HG02623 (cell line): ENCODE measurements at regions not wholly inside any gene's neighbourhood (a gene's known extent, or its start where the extent isn't known, plus 50 kb on each side); places are given as distances from the start of the nearest gene placed in this dataset.

Experiments used
- ATAC-seq: cut with Tn5 transposase; IDR thresholded peaks from one replicate; pipeline ENCODE4 v1.9.1; 2021; ENCODE audit warnings: moderate library complexity; ENCODE audit not compliant: unreplicated experiment

DNA sequence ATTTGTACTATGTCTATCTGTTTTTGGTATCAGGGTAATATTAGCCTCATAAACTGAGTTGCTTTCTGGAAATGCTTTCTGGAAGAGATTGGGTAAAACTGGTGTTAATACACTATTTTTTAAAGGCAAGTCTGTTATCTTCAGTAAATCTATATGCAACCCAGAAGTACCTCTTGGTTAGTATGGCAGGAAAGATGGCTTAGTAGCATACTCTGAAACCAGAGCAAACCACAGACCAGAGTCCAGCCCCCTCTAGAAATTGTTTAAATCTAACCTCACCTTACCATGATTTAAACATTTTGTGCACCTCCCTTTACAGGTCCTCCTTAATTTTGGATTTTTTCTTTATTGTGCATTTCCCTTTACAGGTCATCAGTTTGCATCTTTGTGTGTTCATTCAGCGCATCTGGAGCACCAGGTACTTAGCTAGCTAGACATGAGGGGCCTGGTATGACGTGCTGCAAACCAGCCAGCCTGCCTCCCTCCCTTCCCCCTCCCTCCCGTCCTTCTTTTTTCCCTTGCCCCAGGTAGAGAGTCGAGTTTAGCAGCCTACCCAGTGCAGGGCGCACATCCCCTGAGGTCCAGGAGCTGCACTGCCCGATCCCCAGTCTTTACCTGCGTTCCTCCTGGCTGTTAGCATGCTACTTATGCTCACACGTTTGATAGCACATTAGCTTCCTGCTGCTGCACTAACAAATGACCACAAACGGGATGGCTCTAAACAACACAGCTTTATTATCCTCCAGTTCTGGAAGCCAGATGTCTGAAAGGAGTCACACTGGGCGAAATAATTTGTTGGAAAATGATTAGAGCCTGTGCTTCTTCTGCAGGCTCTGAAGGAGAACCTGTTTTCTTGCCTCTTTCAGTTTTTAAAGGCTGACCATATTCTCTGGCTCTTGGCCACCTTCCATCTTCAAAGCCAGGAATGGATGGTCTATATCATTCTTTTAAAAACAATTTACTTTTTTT, 299.9 kb upstream of the HABP2 start:
- ATAC-seq = no peak

- ATAC-seq = no peak
These were observed 293.2 kb upstream of the HABP2 start for GRCh38 chr10:113259576-113260226.

DNA sequence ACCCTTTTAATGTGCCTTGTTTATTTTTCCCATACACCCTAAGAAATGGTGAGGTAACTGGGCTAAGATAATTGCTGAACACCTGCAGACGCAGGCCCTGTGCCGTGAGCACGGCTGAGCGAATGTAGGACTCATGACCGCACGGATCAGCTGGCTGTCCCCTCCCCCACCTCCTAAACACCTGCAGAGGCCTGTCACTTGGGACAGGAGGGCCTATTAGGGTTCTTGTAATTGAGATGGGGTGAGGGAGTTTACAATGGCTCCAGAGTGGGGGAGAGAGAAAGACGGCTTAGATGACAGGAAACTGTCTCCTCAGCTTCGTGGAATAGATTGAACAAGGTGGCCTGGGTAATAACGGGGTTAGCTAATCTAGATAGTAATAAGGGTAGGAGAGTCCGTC, 291.7 kb upstream of the HABP2 start:
- no peak for ATAC-seq

DNA sequence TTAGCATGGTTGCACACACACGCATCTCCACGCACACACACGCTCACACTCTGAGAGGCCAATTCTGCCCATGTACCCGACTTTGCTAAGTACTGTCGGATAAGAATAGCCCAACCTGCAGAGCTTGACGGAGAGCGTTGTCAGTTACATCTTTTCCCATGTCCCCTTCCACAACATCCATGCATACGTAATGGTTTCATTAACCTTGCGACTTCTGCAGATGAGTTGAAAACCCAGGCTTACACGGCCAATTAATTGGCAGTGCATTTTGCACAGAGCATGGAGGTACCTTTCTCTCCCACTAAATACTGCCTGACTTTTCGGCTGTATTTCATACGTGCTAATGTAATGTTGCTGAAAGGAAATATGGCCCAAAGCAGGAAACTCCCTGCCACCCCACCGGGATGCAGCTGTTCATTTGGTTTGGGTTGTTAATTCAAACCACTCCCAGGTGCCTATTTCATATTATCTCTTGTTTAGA, 291.2 kb upstream of the HABP2 start:
- no peak for ATAC-seq

GRCh38 chr10:113263056-113263455, 289.8 kb upstream of the HABP2 start:
- no peak for ATAC-seq

GRCh38 chr10:113264333-113265131, 288.3 kb upstream of the HABP2 start:
- no peak for ATAC-seq

- ATAC-seq = no peak
These were observed 286.7 kb upstream of the HABP2 start for GRCh38 chr10:113266147-113266546.

DNA sequence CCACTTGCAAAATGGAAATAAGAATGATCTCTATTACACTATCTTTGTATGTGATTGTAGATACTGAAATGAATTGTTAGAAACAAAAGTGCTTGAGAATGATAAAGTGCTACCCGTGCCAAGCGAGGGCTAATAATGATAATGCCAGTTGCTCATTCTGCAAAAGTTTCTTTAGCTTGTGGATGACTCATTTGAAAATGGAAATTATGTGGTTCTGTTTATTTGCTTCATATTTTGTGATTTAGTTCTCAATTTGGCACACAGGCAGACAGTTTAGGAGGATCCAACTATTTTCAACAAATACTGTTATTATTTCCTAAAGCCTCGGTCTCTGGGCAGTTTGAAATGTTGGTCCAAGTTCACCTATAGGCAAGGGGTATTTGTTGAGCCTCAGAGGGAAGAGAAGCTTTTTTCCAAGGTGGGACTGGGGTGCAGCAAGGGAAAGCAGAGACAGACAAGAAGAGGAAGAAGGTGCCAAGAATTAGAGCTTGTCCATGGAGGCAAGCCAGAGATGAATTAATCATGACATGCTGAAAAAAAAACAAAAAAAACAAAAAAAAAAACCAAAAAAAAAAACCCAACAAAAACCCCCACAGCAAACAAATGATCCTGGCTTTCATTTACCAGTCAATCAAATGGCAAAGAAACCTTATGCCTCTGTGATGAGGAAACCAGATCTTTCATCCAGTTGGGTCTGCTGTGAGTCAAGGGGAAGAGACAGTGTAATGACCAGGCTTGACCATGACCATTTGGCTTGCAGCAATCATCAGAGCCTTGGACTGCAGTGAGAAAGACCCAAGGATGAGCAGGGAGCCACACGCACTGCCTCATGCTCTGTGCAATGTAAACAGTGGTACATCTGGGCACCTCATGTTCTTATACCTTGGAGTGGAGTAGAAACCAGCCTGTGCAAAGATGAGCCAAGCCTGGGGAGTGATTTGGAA, 285.0 kb upstream of the HABP2 start:
- no peak for ATAC-seq

GRCh38 chr10:113269333-113269732, 283.5 kb upstream of the HABP2 start:
- ATAC-seq = no peak

DNA sequence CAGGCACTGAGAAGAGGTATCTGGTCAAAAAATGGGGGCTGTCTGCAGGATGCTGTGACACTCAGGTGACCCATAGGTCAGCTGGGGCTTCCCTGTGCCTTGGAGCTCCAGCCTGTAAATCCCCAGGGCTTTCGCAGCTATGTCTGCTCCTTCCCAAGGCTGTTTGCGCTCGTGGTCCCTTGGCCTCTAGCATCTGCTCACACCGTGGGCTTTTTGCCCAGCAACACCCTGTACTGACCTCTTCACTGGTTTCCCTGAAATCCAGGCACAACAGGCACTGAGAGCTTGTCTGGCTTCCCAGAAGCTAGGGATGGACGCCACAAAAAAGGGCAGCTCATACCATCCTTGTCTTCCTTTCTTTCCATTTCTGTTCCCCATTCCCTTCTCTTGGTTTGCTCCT, 280.3 kb upstream of the HABP2 start:
- ATAC-seq = no peak

DNA sequence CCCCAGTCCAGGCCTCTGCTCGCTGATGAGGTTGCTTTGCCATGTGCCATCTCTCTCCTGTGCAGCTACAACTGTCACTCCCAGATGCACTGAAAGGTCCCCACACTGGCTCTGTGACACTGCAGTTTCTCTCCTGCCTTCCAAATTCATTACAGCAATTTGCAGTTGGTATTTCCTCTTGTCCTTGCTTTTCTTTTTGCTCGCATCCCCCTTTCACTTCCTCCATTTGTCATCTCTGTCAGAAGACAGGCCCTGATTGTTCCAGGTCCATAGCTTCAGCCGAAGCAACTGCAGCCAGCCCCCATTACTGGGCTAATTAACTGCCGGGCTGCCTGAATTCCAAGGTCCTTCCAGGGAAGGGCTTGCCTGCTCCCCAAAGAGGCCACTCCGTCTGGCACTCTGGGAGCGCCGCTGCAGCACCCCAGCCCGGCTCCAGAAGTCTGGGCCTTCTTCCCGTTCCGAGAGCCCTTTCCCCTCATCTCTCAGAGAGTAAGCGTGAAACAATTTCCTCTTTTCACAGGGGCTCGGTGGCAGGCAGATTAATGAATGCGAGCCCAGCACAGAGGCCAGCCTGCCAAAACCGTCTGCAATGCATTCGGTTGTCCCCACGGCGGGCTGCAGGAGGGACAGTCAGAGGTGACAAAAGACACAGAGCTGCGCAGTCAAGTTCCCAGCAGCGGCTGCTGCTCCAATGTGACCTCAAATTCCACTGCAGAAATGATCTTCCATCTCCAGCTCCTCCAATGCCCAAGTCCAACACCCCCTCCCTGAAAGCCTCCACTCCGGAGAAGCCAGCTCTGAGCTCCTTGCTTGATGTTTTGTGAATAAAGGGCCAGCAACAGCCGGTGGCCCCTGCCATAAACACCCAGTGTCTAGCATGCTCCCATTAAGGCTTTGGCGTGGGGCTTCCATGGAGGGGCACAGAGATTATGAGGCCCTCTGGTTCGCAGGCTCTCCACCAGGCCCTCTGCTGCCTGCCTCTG, 279.4 kb upstream of the HABP2 start:
- ATAC-seq = no peak

DNA sequence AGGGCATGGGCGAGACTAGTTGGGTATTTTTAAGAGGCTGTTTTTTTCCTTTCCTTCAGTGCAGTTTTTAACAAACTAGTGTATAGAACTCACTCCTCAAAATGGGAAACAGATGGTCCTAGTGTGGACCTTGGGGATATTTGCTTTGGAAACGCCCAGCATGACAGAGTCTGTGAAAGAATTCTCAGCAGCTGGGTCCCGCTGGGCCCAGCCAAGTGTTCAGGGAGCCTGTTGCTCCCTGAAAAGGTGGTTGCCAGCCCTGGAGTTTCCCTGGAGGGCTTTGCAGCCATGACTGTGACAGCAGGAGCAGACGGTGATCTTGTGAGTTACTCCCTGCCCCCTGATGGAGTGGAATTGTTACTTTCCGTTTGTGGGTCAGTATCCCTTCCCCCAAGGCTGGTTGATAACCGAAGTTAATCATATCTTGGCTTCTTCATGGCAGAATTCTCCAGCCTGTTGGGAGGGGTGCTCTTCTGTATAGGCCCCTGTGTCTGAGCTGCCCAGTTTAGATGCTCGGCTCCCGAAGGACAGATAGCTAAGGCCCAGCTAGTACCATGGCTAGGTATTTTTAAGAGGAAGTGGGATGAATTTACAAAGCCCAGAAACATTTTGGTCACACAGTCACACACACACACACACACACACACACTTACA, 278.6 kb upstream of the HABP2 start:
- ATAC-seq = no peak

- ATAC-seq = no peak
These were observed 274.6 kb upstream of the HABP2 start for GRCh38 chr10:113278221-113278620.

GRCh38 chr10:113278664-113279063, 274.2 kb upstream of the HABP2 start:
- ATAC-seq = no peak

DNA sequence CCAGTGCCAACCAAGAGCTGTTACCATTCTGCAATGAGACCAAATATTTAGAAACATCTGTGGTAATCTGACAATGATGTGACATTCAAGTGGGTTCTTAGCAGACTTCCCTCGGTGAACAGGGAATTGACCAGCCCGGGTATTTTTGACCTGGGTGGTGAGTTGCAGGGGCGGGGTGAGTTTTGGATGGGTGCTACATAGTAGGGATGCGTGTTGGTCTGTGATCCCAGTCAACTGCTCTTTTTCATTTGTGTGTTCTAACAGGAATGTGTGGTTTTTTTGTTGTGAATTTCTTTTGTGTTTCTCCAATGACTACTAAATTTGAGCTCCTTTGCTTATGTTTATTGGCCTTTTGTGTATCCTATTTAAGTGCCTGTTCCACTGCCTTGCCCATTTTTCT, 273.6 kb upstream of the HABP2 start:
- no peak for ATAC-seq

GRCh38 chr10:113282564-113282963, 270.3 kb upstream of the HABP2 start:
- no peak for ATAC-seq

GRCh38 chr10:113283189-113283588, 269.7 kb upstream of the HABP2 start:
- ATAC-seq = no peak

DNA sequence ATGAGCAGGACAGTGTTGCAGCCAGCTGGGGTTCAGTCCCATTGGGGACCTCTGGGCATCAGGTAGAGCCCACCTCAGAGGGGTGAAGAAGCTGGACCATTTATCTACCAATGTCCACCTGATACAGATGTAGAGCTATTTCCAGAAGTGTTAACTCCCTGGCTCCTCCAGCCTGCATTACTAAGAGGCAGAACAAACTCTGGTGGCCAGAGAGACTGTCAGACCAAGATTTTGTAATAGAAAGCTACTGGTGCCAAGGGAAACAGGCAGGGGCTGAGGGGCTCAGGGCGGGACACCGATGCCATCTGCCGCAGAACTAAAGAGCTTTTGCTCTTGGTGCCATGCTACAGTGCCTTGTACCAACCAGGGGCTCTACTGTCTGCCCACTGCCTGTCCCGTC, 268.2 kb upstream of the HABP2 start:
- no peak for ATAC-seq

GRCh38 chr10:113285305-113285704, 267.5 kb upstream of the HABP2 start:
- no peak for ATAC-seq
